HG03520 (cell line): ENCODE measurements at regions not wholly inside any gene's neighbourhood (a gene's known extent, or its start where the extent isn't known, plus 50 kb on each side); places are given as distances from the start of the nearest gene placed in this dataset.
"Not testable (repeated sequence)": the region's sequence is repeated elsewhere in the genome, so short reads cannot be mapped to it uniquely, and the experiment has no call there.

ENCODE experiments used
- ATAC-seq: cut with Tn5 transposase; IDR thresholded peaks from one replicate; pipeline ENCODE4 v1.9.1; 2021; ENCODE audit warnings: mild to moderate bottlenecking, moderate library complexity; ENCODE audit not compliant: unreplicated experiment

- ATAC-seq = no peak
These were observed 184.3 kb upstream of the HMCN1 start for GRCh38 chr1:185549906-185550305.

GRCh38 chr1:185546029-185546428 is 188.2 kb upstream of the HMCN1 start:
- no peak for ATAC-seq

GRCh38 chr1:185541871-185542301 is 192.3 kb upstream of the HMCN1 start:
- no peak for ATAC-seq

GRCh38 chr1:185540295-185540694 is 193.9 kb upstream of the HMCN1 start:
- ATAC-seq = no peak

- ATAC-seq = no peak
These were observed 194.8 kb upstream of the HMCN1 start for GRCh38 chr1:185539277-185539943.

GRCh38 chr1:185538309-185538898 is 195.8 kb upstream of the HMCN1 start:
- not testable (repeated sequence) for ATAC-seq

GRCh38 chr1:185537596-185537995 is 196.6 kb upstream of the HMCN1 start:
- no peak for ATAC-seq

GRCh38 chr1:185536165-185536920 is 197.8 kb upstream of the HMCN1 start:
- ATAC-seq = no peak

GRCh38 chr1:185535621-185536020 is 198.6 kb upstream of the HMCN1 start:
- ATAC-seq = no peak

- no peak for ATAC-seq
These were observed 199.4 kb upstream of the HMCN1 start for GRCh38 chr1:185534801-185535200.

GRCh38 chr1:185533596-185533995 is 200.6 kb upstream of the HMCN1 start:
- ATAC-seq = no peak

GRCh38 chr1:185532856-185533255 is 201.3 kb upstream of the HMCN1 start:
- no peak for ATAC-seq

- ATAC-seq = no peak
These were observed 202.4 kb upstream of the HMCN1 start for GRCh38 chr1:185531838-185532237.

- ATAC-seq = no peak
These were observed 204.0 kb upstream of the HMCN1 start for GRCh38 chr1:185530215-185530614.

GRCh38 chr1:185529673-185530072 is 204.5 kb upstream of the HMCN1 start:
- ATAC-seq = no peak

GRCh38 chr1:185528084-185528676 is 206.0 kb upstream of the HMCN1 start:
- ATAC-seq = no peak

GRCh38 chr1:185526344-185527307 is 207.6 kb upstream of the HMCN1 start:
- peak; percentile 100 for ATAC-seq

GRCh38 chr1:185520188-185520920 is 203.3 kb upstream of the IVNS1ABP start:
- peak; percentile 71 for ATAC-seq

GRCh38 chr1:185517808-185518419 is 200.9 kb upstream of the IVNS1ABP start:
- ATAC-seq = no peak
